Muscle layer of duodenum (tissue), 2 donors: ENCODE measurements at regions not wholly inside any gene's neighbourhood (a gene's known extent, or its start where the extent isn't known, plus 50 kb on each side); places are given as distances from the start of the nearest gene placed in this dataset.
A peak's percentile ranks its signal among the peaks of the same experiment; 100 is the strongest.

Experiments used
- H3K27ac ChIP-seq: one replicate; pipeline ENCODE4 v1.7.0; 2013; ENCODE audit warnings: mild to moderate bottlenecking, low read length
- H3K27me3 ChIP-seq: one replicate; pipeline ENCODE4 v1.7.0; 2013; ENCODE audit warnings: low read depth, mild to moderate bottlenecking, control low read depth, low read length
- H3K36me3 ChIP-seq, 2 donors: one replicate each; pipeline ENCODE4 v1.7.0; 2013; ENCODE audit warnings: low read length in 2 of 2, control low read depth in 1 of 2, mild to moderate bottlenecking in 1 of 2; ENCODE audit not compliant: insufficient read depth in 2 of 2, control insufficient read depth in 1 of 2
- H3K4me1 ChIP-seq, 2 donors: one replicate each; pipeline ENCODE4 v1.7.0; 2013; ENCODE audit warnings: low read length in 2 of 2, mild to moderate bottlenecking in 2 of 2, control low read depth in 1 of 2, moderate library complexity in 1 of 2; ENCODE audit not compliant: insufficient read depth in 2 of 2, control insufficient read depth in 1 of 2
- H3K4me3 ChIP-seq, 2 donors: one replicate each; pipeline ENCODE4 v1.7.0; 2013; ENCODE audit warnings: low read length in 2 of 2, low read depth in 1 of 2, mild to moderate bottlenecking in 1 of 2
- H3K9me3 ChIP-seq, 2 donors: one replicate each; pipeline ENCODE4 v1.7.0; 2013; ENCODE audit warnings: low read length in 2 of 2, control low read depth in 1 of 2, mild to moderate bottlenecking in 1 of 2; ENCODE audit not compliant: control insufficient read depth in 1 of 2
- donor health status: healthy.

DNA sequence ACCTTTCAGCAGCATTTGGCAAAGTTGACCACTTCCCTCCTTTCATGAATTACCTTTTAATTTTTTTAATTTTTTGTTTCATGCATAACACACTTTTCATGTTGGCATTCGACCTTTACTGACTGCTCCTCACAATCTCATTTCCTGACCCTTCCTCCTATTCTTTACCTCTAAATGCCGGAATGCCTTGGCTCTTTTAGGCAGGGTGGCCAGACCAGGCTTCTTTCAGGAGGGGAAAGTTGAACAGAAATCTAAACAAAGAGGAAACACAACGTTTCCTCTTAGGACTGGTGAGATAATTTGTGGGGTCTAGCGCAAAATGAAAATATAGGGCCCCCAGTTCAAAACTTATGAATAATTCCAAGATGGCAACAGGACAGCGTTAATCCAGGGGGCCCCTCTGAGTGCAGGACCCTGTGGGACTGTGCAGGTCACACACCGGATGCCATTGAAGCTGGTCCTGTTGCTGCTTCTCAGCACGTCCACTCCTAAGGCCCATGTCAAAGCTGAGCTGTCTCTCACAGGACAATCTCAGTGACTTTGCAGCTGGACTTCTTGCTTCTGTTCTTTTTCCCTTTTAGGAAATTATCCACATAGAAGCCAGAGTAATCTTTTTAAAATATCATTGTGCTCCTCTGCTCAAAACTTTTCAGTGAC lies 313.8 kb downstream of the HDGFL1 start:
- no peaks in the 10 kb centered on the region for H3K27me3 ChIP-seq
- H3K9me3 ChIP-seq: no peaks in the 10 kb centered on the region
- no peaks in the 10 kb centered on the region for H3K36me3 ChIP-seq
- no peak overlapping the region for H3K27ac ChIP-seq
- H3K4me1 ChIP-seq: peaks cover 0 to 17% of the 10 kb centered on the region in 2 donors
- H3K4me3 ChIP-seq: no peak overlapping the region

DNA sequence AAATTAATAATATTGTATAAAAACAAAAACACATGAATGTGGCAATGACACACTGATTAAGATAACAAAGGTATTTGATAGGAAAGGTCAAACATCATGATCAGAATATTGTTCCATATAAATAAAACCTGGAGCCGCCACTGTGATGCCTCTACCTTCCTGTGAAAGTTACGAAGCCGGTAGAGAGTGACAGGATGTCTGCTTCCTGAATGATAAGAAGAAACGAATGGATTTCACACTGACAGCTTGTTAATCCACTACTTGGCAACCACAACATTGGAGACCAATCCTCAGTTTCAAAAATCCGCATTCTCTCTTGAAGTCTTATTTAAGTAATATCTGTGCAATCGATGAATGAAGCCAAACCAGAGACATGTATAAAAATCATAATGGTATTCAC lies 315.1 kb downstream of the HDGFL1 start:
- Histone ChIP-seq H3K27me3 (no peaks in the 10 kb centered on the region), H3K9me3 (no peaks in the 10 kb centered on the region), H3K36me3 (no peaks in the 10 kb centered on the region), H3K4me1 (peaks cover 0 to 17% of the 10 kb centered on the region in 2 donors), H3K27ac (no peak overlapping the region), H3K4me3 (no peak overlapping the region)

DNA sequence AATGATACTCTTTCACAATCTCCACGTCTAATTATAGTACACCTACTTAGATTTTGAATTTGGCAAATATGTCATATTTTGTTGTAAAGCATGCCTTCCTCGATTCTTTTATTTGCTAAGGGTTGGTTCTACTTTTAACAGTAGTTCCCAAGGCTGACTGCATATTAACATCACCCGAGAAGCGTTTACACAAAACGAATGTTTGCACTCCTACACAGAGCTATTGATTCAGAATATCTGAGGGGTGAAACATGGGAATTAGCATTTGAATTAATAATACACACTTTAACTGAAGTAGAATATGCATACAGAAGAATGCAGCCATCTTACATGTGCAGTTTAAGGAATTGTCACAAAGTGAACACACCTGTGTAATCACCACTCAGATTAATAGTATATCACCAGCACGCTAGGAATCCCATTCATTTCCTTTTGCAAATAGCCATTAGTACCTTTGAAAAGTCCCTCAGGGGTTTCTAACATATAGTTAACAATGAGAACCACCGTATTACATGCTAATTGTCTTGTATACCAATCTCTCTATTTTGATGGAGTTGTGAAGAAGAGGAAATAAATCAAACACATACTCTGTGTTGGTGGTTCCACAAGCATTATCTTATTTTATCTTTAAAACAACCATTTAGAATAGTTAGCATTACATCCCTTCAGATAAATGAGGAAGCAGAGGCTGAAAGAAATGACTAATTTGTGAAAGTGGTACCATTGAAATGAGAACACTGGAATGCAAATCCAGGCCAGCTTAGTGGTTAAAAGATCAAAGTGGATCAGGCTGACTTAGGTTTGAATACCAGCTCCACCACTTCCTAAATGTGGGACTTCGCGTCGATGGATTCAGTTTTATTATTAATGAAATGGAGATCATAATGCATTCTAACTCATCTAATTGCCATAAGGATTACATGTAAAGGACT lies 317.6 kb downstream of the HDGFL1 start:
- Histone ChIP-seq H3K27me3 (no peaks in the 10 kb centered on the region), H3K27ac (no peak overlapping the region), H3K9me3 (no peaks in the 10 kb centered on the region), H3K4me3 (no peak overlapping the region), H3K4me1 (peaks cover 0 to 9% of the 10 kb centered on the region in 2 donors), H3K36me3 (no peaks in the 10 kb centered on the region)

DNA sequence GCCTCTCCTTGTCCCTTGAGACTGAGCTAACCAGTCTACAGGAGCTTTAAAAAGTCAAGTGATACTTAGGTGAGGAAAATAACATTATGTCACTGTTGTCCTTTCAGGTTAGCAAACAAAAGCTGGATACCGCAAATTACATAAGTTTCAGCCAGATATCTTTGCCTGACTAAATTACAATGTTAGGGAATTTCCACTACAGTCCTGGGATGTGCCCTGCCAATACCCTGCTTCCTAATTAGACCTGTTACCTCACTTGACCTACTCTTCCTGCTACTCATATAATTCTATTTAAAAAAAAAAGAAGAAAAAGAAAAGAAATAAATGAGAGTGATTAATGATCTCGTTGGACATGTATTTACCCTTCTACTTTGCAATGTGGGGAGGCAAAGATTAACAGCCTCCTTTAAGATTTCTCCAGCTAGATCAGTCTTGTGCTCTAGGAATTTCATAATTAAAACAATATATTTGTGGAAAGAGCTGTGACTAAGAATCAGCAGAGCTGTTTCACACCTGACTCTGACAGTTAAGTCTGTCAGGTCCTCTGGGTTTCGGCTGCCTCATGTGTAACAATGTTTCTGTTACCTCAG lies 318.9 kb downstream of the HDGFL1 start:
- Histone ChIP-seq H3K27ac (no peak overlapping the region), H3K36me3 (no peaks in the 10 kb centered on the region), H3K4me1 (peaks cover 0 to 4% of the 10 kb centered on the region in 2 donors), H3K4me3 (no peak overlapping the region), H3K27me3 (no peaks in the 10 kb centered on the region), H3K9me3 (no peaks in the 10 kb centered on the region)

DNA sequence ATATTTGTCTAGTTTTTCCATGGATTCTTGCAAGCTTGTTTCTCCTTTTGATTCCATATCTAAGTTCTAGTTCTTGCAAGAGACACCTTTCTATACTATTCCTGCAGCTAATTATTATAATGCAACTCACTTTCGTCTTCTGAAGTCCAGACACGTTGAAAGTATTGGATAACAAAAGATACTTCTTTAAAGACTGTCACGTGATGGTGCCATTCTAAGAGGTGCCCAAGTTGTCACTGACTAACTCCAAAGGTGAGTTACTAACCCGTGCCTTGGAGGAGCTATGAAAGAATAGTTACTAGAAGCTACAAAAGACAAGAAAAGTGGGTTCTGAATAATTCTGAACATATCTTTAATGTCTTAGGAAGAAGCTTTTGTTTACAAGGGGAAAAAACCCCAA lies 322.6 kb downstream of the HDGFL1 start:
- Histone ChIP-seq H3K27ac (peak overlapping the region; percentile 32), H3K27me3 (no peaks in the 10 kb centered on the region), H3K9me3 (no peaks in the 10 kb centered on the region), H3K4me3 (no peak overlapping the region), H3K4me1 (no peaks in the 10 kb centered on the region), H3K36me3 (no peaks in the 10 kb centered on the region)

DNA sequence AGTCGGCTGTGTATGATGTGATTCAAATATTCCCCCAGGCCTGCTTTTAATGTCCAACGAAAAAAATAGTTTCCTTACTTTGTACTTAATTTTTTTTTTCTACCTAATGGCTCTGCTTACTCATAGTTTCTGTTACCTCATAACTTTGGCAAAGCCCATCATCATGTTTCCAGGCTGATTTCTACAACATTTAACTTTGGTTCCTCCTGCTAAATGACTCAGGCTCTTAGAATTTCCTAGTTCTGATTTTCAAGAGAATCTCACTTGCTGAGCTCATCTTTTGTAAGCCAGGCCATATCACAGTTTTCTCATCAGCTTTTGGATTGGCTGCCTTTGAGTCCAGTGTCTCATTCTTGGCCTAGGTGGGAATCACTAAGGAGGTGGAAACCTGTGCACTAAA lies 323.1 kb downstream of the HDGFL1 start:
- no peaks in the 10 kb centered on the region for H3K9me3 ChIP-seq

DNA sequence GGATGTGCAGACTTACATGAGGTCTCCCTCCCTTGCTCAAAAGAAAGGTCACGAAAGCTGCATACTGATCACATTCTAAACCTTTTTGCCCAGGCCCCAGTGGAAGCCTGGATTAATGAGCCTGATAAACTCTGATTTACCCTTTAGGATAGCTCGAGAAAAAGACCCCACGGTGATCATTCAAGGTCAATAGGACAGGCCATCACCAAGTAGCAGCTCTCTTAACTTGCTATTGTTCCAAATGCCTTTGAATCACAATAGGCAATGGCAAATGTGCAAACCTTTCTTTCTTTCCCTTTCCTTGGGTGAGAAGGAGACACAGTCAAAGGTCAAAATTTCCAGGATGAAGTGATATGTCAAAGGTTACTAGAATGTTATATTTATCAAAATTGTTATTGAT lies 327.3 kb downstream of the HDGFL1 start:
- no peak overlapping the region for H3K27ac ChIP-seq
- H3K9me3 ChIP-seq: no peaks in the 10 kb centered on the region
- H3K4me1 ChIP-seq: no peaks in the 10 kb centered on the region
- H3K27me3 ChIP-seq: no peaks in the 10 kb centered on the region
- no peaks in the 10 kb centered on the region for H3K36me3 ChIP-seq
- H3K4me3 ChIP-seq: no peak overlapping the region

More for the DNA sequence above, 323.1 kb downstream of the HDGFL1 start:
- H3K36me3 ChIP-seq: no peaks in the 10 kb centered on the region
- peak overlapping the region; percentile 80 for H3K27ac ChIP-seq
- H3K27me3 ChIP-seq: no peaks in the 10 kb centered on the region
- H3K4me1 ChIP-seq: no peaks in the 10 kb centered on the region
- H3K4me3 ChIP-seq: no peak overlapping the region

DNA sequence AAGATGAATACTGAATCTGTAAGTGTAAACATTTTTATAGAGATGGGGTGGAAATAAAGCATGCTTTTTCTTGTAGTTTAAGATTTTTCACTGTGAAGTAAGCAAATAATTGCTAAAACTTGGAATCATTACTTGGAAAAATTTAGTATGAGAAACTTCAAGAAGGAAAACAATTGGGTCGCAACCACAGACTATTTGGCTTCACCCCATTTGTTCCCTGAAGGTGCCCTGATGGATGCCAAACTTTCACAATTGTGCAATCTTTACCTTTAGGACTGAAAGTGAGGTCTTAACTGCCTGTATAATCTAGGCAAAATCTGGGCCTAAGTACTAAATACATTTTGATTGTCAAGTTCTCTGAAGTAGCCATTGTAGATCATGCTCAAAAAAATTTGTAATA lies 330.1 kb downstream of the HDGFL1 start:
- no peak overlapping the region for H3K4me3 ChIP-seq
- H3K36me3 ChIP-seq: no peaks in the 10 kb centered on the region
- H3K27me3 ChIP-seq: no peaks in the 10 kb centered on the region
- peaks cover 0 to 4% of the 10 kb centered on the region in 2 donors for H3K4me1 ChIP-seq
- H3K9me3 ChIP-seq: no peaks in the 10 kb centered on the region
- no peak overlapping the region for H3K27ac ChIP-seq

DNA sequence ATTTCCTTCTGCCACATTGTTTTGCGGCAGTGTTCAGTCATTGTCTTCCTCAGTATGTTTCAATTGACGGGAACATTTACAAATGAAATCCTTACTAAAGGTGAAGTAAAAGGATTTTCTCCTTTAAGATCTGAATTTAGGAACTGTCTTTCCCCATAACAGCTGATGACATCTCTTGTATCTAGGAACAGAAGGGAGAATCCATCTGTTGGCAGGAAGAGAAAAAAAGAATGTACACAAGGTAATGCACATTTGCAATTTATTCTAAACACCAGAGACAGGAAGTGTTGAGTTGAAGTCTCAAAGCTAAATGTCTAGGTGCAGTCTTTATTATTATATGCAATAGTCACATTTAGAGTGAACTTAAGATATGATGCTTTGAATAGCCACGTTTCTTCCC lies 334.5 kb downstream of the HDGFL1 start:
- Histone ChIP-seq H3K27me3 (no peaks in the 10 kb centered on the region), H3K4me1 (peaks cover 0 to 9% of the 10 kb centered on the region in 2 donors), H3K36me3 (no peaks in the 10 kb centered on the region), H3K27ac (no peak overlapping the region), H3K9me3 (no peaks in the 10 kb centered on the region), H3K4me3 (no peak overlapping the region)

DNA sequence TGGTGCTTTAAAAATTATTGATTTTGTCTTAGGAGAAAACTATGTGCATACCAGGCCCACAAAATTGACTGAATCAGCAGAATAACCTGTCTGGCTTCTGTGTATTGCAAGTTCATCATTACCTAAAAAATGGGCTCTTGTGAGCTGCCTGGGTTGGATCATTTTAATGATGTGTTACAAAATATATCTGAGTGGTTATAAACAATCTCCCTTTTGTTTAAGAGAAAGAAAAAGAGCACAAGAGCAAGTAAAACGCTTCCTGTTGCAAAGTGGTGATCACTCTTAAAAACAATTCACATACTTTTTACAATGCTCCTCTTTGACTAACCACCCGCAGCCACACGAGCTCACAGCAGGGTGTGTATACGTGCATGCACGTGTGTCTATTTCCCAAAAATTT lies 335.1 kb downstream of the HDGFL1 start:
- Histone ChIP-seq H3K4me1 (peaks cover 0 to 9% of the 10 kb centered on the region in 2 donors), H3K27ac (no peak overlapping the region), H3K9me3 (no peaks in the 10 kb centered on the region), H3K27me3 (no peaks in the 10 kb centered on the region), H3K36me3 (no peaks in the 10 kb centered on the region), H3K4me3 (no peak overlapping the region)

DNA sequence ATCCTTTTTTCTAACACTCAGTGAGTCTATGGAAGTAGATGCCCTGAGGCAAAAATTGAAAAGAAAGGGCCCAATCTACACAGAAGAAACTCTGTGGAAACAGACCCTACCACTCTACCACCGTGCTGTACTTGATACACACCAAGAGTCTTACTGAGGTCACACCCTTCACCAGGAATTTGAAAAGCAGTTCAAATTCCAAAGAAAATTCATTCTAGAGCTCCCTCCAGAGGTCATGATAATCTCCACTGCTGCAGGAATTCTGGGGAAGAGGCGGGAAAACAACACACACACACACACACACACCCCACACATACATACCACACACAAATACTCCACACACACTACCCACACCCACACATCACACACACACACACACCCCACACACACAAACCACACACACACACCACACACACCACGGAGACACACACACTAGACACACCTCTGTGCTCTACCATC lies 336.8 kb downstream of the HDGFL1 start:
- Histone ChIP-seq H3K27me3 (no peaks in the 10 kb centered on the region), H3K4me1 (peaks cover 0 to 9% of the 10 kb centered on the region in 2 donors), H3K9me3 (no peaks in the 10 kb centered on the region), H3K36me3 (no peaks in the 10 kb centered on the region), H3K27ac (no peak overlapping the region), H3K4me3 (no peak overlapping the region)
